Thyroid gland (tissue), 4 donors: ENCODE measurements at regions not wholly inside any gene's neighbourhood (a gene's known extent, or its start where the extent isn't known, plus 50 kb on each side); places are given as distances from the start of the nearest gene placed in this dataset.

ENCODE experiments used
- DNase-seq, 2 donors: peaks; one replicate each; pipeline ENCODE4 v3.0.0-alpha.2; 2019
- H3K27ac ChIP-seq, 3 donors: fragments of 200-600 bp; sonication (generic); 1 replicate in 2 of 3; 2 replicates in 1 of 3; pipeline ENCODE4 v1.5.1; 2016 to 2019; ENCODE audit warnings: mild to moderate bottlenecking in 1 of 3, moderate library complexity in 1 of 3
- H3K27me3 ChIP-seq: fragments of 200-600 bp; sonication (generic); one replicate; pipeline ENCODE4 v1.5.1; 2019
- H3K36me3 ChIP-seq, 2 donors: fragments of 200-600 bp; sonication (generic); one replicate each; pipeline ENCODE4 v1.5.1; 2016 to 2019
- H3K4me1 ChIP-seq, 2 donors: fragments of 200-600 bp; sonication (generic); one replicate each; pipeline ENCODE4 v1.5.1; 2017 to 2019
- H3K4me3 ChIP-seq, 3 donors: fragments of 200-600 bp; sonication (generic); replicated peaks in 1 of 3; 1 replicate in 2 of 3; 2 replicates in 1 of 3; pipeline ENCODE4 v1.5.1; 2016; ENCODE audit warnings: mild to moderate bottlenecking in 1 of 3
- H3K9me3 ChIP-seq: fragments of 200-600 bp; sonication (generic); one replicate; pipeline ENCODE4 v1.5.1; 2017
- CTCF ChIP-seq, 6 experiments: fragments of 200-600 bp in 3 of 6; fragments of 450-650 bp in 3 of 6; sonication (generic) in 3 of 6; IDR thresholded peaks; one replicate each; pipeline ENCODE4 v1.5.1; 2016 to 2019; ENCODE audit warnings: antibody characterized with exemption in 6 of 6, mild to moderate bottlenecking in 2 of 6, inconsistent platforms in 1 of 6, moderate library complexity in 1 of 6
- POLR2A ChIP-seq, 2 donors: fragments of 450-650 bp; IDR thresholded peaks; one replicate each; pipeline ENCODE4 v1.6.1; 2017; ENCODE audit warnings: antibody characterized with exemption in 2 of 2, mild to moderate bottlenecking in 2 of 2, moderate library complexity in 1 of 2
- WGBS, 2 donors: methylation state at CpG; one replicate each; pipeline ENCODE4 v1.1.5; 2017; 5-methylcytosine and 5-hydroxymethylcytosine counted together
- intact Hi-C: fragments of 100-400 bp; cut with DNase I; formaldehyde crosslinking; loops from one replicate; pipeline ENCODE4 v1.15.1; 2023

GRCh38 chr11:23226331-23227077 is 366.2 kb upstream of the CCDC179 start:
- Histone ChIP-seq H3K27me3 (no peaks in the 10 kb centered on the region), H3K4me1 (no peaks in the 10 kb centered on the region), H3K27ac (no peak overlapping the region), H3K9me3 (no peaks in the 10 kb centered on the region), H3K4me3 (no peak overlapping the region), H3K36me3 (no peaks in the 10 kb centered on the region)
- intact Hi-C loops: no loop called here
- no peak for DNase-seq
- TF ChIP-seq CTCF (IDR thresholded peaks at IDR 0.05) (no peak), POLR2A (IDR thresholded peaks at IDR 0.05) (no peak)
- WGBS, 2 donors: 74 to 79% methylated on average over 5 of the region's 5 CpGs

GRCh38 chr11:23227078-23227445 is 366.8 kb upstream of the CCDC179 start:
- Histone ChIP-seq H3K9me3 (no peaks in the 10 kb centered on the region), H3K4me1 (no peaks in the 10 kb centered on the region), H3K36me3 (no peaks in the 10 kb centered on the region), H3K27ac (no peak overlapping the region), H3K27me3 (no peaks in the 10 kb centered on the region), H3K4me3 (no peak overlapping the region)
- intact Hi-C loops: no loop called here
- WGBS, 2 donors: 32% methylated on average over 3 of the region's 3 CpGs
- DNase-seq: no peak
- no peak for TF ChIP-seq POLR2A (IDR thresholded peaks at IDR 0.05)
- TF ChIP-seq CTCF (IDR thresholded peaks at IDR 0.05): no peak

- Histone ChIP-seq H3K27me3 (no peaks in the 10 kb centered on the region), H3K4me3 (no peak overlapping the region), H3K27ac (no peak overlapping the region), H3K9me3 (no peaks in the 10 kb centered on the region), H3K36me3 (no peaks in the 10 kb centered on the region), H3K4me1 (no peaks in the 10 kb centered on the region)
- DNase-seq: no peak
- TF ChIP-seq CTCF (IDR thresholded peaks at IDR 0.05): no peak
- TF ChIP-seq POLR2A (IDR thresholded peaks at IDR 0.05): no peak
- intact Hi-C loops: no loop called here
These were observed 372.4 kb upstream of the CCDC179 start for GRCh38 chr11:23232652-23233051.

- TF ChIP-seq POLR2A (IDR thresholded peaks at IDR 0.05) (no peak), CTCF (IDR thresholded peaks at IDR 0.05) (no peak)
- WGBS, 2 donors: 67 to 71% methylated on average over 3 of the region's 3 CpGs
- Histone ChIP-seq H3K27ac (no peak overlapping the region), H3K9me3 (no peaks in the 10 kb centered on the region), H3K36me3 (no peaks in the 10 kb centered on the region), H3K4me3 (no peak overlapping the region), H3K27me3 (no peaks in the 10 kb centered on the region), H3K4me1 (no peaks in the 10 kb centered on the region)
- intact Hi-C loops: no loop called here
- no peak for DNase-seq
These were observed 372.8 kb upstream of the CCDC179 start for GRCh38 chr11:23233075-23233474.

GRCh38 chr11:23236826-23237555 is 376.7 kb upstream of the CCDC179 start:
- Histone ChIP-seq H3K36me3 (no peaks in the 10 kb centered on the region), H3K4me1 (no peaks in the 10 kb centered on the region), H3K4me3 (no peak overlapping the region), H3K27ac (no peak overlapping the region), H3K27me3 (no peaks in the 10 kb centered on the region), H3K9me3 (no peaks in the 10 kb centered on the region)
- no peak for DNase-seq
- WGBS, 2 donors: 80 to 84% methylated on average over 2 of the region's 2 CpGs
- no peak for TF ChIP-seq CTCF (IDR thresholded peaks at IDR 0.05)
- TF ChIP-seq POLR2A (IDR thresholded peaks at IDR 0.05): no peak
- intact Hi-C loops: no loop called here
